ENCODE measurements at regions not wholly inside any gene's neighbourhood (a gene's known extent, or its start where the extent isn't known, plus 50 kb on each side); places are given as distances from the start of the nearest gene placed in this dataset.

DNA sequence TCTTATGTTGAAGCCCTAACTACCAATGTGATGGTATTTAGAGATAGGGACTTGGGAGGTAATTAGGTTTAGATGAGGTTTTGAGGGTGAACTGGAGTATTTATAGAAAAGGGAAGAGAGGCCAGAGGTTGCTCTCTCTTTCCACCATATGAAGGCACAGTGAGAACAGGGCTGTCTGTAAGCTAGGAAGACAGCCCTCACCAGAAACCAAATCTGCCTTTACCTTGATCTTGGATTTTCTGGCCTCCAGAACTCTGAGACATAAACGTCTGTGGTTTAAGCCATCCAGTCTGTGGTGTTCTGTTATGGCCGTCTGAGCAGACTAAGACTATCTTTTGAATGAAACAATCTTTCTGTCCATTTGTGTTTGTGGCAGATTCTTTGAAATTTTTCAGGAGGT lies 223.7 kb downstream of the PDHA2 start:
- Histone ChIP-seq H3K27me3 (ENCODE audit: insufficient read depth, low read length) (no peaks in the 10 kb centered on the region), H3K4me1 (ENCODE audit: control insufficient read depth in 1 of 2, insufficient read depth in 2 of 2, low read length in 2 of 2) (no peaks in the 10 kb centered on the region), H3K36me3 (ENCODE audit: control insufficient read depth in 1 of 2, insufficient read depth in 2 of 2, low read length in 2 of 2) (no peaks in the 10 kb centered on the region), H2AFZ (ENCODE audit: insufficient read depth, low read length, poor library complexity) (no peak overlapping the region), H2BK12ac (ENCODE audit: low read length) (no peak overlapping the region), H2BK120ac (ENCODE audit: insufficient read depth, low read length, poor library complexity) (no peak overlapping the region), H3K27ac (ENCODE audit: low read depth, low read length) (no peak overlapping the region), H3K79me2 (ENCODE audit: control insufficient read depth, insufficient read depth, low read length, poor library complexity) (no peaks in the 10 kb centered on the region), H3K9me3 (ENCODE audit: insufficient read depth, low read depth, low read length) (no peaks in the 10 kb centered on the region), H3K23ac (ENCODE audit: low read length) (no peak overlapping the region), H2AK5ac (ENCODE audit: low read length) (no peak overlapping the region), H4K8ac (ENCODE audit: low read depth, low read length) (no peak overlapping the region), H3K4me3 (ENCODE audit: low read depth, low read length) (no peak overlapping the region), H3K4me2 (ENCODE audit: low read length) (no peak overlapping the region), H3K18ac (ENCODE audit: low read length) (no peak overlapping the region), H4K12ac (ENCODE audit: low read depth, low read length) (no peak overlapping the region), H3K9ac (ENCODE audit: low read length) (no peak overlapping the region), H4K91ac (ENCODE audit: low read depth, low read length) (no peak overlapping the region), H3K4ac (ENCODE audit: low read depth, low read length) (no peak overlapping the region), H2BK5ac (ENCODE audit: low read depth, low read length, poor library complexity) (no peak overlapping the region), H3K14ac (ENCODE audit: low read length) (no peak overlapping the region), H3K79me1 (ENCODE audit: low read length) (no peaks in the 10 kb centered on the region)
- DNase-seq = no peak
- no CpG with 5 or more reads among the region's 2 CpGs for WGBS (ENCODE audit: extremely low coverage, insufficient coverage, insufficient read length)

DNA sequence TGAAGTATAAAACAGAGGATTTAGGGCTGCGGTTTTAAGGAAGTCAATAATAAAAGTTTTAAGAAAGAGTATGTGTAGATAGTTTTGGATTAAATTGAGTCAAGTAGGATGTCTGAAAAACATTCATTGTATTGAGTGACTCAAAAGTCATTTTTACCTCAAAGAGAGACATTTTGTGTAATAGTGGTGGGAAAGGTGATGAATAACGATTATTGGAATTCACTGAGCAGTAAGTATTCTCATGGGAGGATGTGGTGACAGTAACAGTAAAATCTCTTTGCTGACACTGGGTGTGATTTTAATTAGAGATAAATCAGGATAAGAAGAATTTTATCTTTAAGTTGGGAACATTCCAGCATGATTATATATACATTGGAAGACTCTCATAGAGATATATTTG lies 233.6 kb downstream of the PDHA2 start:
- H3K79me1 ChIP-seq (ENCODE audit: low read length) = no peaks in the 10 kb centered on the region
- H4K8ac ChIP-seq (ENCODE audit: low read depth, low read length) = no peak overlapping the region
- 100% methylated on average over 1 of the region's 2 CpGs for WGBS (ENCODE audit: extremely low coverage, insufficient coverage, insufficient read length)
- DNase-seq = no peak
- no peak overlapping the region for H3K27ac ChIP-seq (ENCODE audit: low read depth, low read length)
- H2BK12ac ChIP-seq (ENCODE audit: low read length) = no peak overlapping the region
- no peaks in the 10 kb centered on the region for H3K36me3 ChIP-seq (ENCODE audit: control insufficient read depth in 1 of 2, insufficient read depth in 2 of 2, low read length in 2 of 2)
- H3K14ac ChIP-seq (ENCODE audit: low read length) = no peak overlapping the region
- no peaks in the 10 kb centered on the region for H3K4me1 ChIP-seq (ENCODE audit: control insufficient read depth in 1 of 2, insufficient read depth in 2 of 2, low read length in 2 of 2)
- H2BK120ac ChIP-seq (ENCODE audit: insufficient read depth, low read length, poor library complexity) = no peak overlapping the region
- H3K27me3 ChIP-seq (ENCODE audit: insufficient read depth, low read length) = no peaks in the 10 kb centered on the region
- no peak overlapping the region for H3K23ac ChIP-seq (ENCODE audit: low read length)
- H4K91ac ChIP-seq (ENCODE audit: low read depth, low read length) = no peak overlapping the region
- no peaks in the 10 kb centered on the region for H3K79me2 ChIP-seq (ENCODE audit: control insufficient read depth, insufficient read depth, low read length, poor library complexity)
- no peak overlapping the region for H3K9ac ChIP-seq (ENCODE audit: low read length)
- H3K4ac ChIP-seq (ENCODE audit: low read depth, low read length) = no peak overlapping the region
- H2BK5ac ChIP-seq (ENCODE audit: low read depth, low read length, poor library complexity) = no peak overlapping the region
- H3K18ac ChIP-seq (ENCODE audit: low read length) = no peak overlapping the region
- H2AK5ac ChIP-seq (ENCODE audit: low read length) = no peak overlapping the region
- no peaks in the 10 kb centered on the region for H3K9me3 ChIP-seq (ENCODE audit: insufficient read depth, low read depth, low read length)
- H3K4me2 ChIP-seq (ENCODE audit: low read length) = no peak overlapping the region
- H3K4me3 ChIP-seq (ENCODE audit: low read depth, low read length) = no peak overlapping the region
- H4K12ac ChIP-seq (ENCODE audit: low read depth, low read length) = no peak overlapping the region
- H2AFZ ChIP-seq (ENCODE audit: insufficient read depth, low read length, poor library complexity) = no peak overlapping the region

DNA sequence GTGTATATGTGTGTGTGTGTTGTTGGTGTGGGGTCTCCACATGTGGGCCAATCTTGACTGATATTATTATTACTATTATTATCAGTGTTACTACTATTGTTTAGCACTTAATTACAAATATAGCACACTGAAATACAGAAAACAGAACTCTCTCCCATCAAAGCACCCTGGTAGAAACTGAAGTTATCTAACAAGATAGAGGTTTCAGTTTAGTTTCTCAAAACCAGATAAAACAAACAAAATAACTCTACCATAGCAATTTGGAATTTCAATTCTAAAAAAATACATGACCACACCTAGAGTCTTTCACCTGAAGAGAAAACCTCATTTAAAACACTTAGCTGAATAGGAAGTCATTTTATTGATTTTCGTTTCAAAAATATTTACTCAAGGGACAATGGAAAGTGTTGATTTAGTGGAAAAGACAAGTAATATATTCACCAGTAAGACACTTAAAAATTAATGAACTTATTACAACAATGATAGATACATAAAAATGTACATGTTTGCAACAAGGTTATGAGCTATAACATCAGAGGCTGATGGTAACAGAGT lies 252.3 kb downstream of the PDHA2 start:
- H3K4me2 ChIP-seq (ENCODE audit: low read length) = no peak overlapping the region

DNA sequence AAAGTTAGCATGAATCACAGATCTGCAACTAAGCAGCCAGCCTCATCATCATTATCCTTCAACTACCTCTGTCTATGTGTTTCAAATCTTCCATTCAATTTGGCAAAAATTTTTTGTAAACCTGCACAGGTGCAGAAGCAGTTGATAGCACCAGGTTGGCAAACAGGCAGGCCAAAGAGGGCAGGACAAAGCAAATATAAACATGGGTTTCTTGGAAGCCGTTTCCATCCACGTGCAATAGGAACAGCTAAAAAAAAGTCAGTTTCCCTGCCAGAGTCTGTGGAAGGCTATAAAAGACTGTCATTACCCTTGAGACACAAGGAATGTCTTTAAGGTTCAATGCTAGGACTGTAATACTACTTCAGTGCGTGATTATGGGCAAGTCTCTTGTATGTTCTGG lies 253.2 kb downstream of the PDHA2 start:
- no peak overlapping the region for H3K9ac ChIP-seq (ENCODE audit: low read length)
- H3K79me1 ChIP-seq (ENCODE audit: low read length) = no peaks in the 10 kb centered on the region
- no peak overlapping the region for H2AFZ ChIP-seq (ENCODE audit: insufficient read depth, low read length, poor library complexity)
- H3K23ac ChIP-seq (ENCODE audit: low read length) = no peak overlapping the region
- H4K8ac ChIP-seq (ENCODE audit: low read depth, low read length) = no peak overlapping the region
- H2BK120ac ChIP-seq (ENCODE audit: insufficient read depth, low read length, poor library complexity) = no peak overlapping the region
- no peaks in the 10 kb centered on the region for H3K9me3 ChIP-seq (ENCODE audit: insufficient read depth, low read depth, low read length)
- no peak overlapping the region for H3K4ac ChIP-seq (ENCODE audit: low read depth, low read length)
- H3K14ac ChIP-seq (ENCODE audit: low read length) = no peak overlapping the region
- no peak overlapping the region for H4K91ac ChIP-seq (ENCODE audit: low read depth, low read length)
- H3K18ac ChIP-seq (ENCODE audit: low read length) = no peak overlapping the region
- H2AK5ac ChIP-seq (ENCODE audit: low read length) = no peak overlapping the region
- H2BK12ac ChIP-seq (ENCODE audit: low read length) = no peak overlapping the region
- H3K4me1 ChIP-seq (ENCODE audit: control insufficient read depth in 1 of 2, insufficient read depth in 2 of 2, low read length in 2 of 2) = no peaks in the 10 kb centered on the region
- no CpG with 5 or more reads among the region's 3 CpGs for WGBS (ENCODE audit: extremely low coverage, insufficient coverage, insufficient read length)
- H2BK5ac ChIP-seq (ENCODE audit: low read depth, low read length, poor library complexity) = no peak overlapping the region
- H3K27ac ChIP-seq (ENCODE audit: low read depth, low read length) = no peak overlapping the region
- DNase-seq = no peak
- no peaks in the 10 kb centered on the region for H3K79me2 ChIP-seq (ENCODE audit: control insufficient read depth, insufficient read depth, low read length, poor library complexity)
- no peak overlapping the region for H3K4me3 ChIP-seq (ENCODE audit: low read depth, low read length)
- H4K12ac ChIP-seq (ENCODE audit: low read depth, low read length) = no peak overlapping the region
- H3K36me3 ChIP-seq (ENCODE audit: control insufficient read depth in 1 of 2, insufficient read depth in 2 of 2, low read length in 2 of 2) = no peaks in the 10 kb centered on the region
- H3K27me3 ChIP-seq (ENCODE audit: insufficient read depth, low read length) = no peaks in the 10 kb centered on the region
- H3K4me2 ChIP-seq (ENCODE audit: low read length) = no peak overlapping the region

More for the DNA sequence above, 252.3 kb downstream of the PDHA2 start:
- Histone ChIP-seq H2BK5ac (ENCODE audit: low read depth, low read length, poor library complexity) (no peak overlapping the region), H3K79me1 (ENCODE audit: low read length) (no peaks in the 10 kb centered on the region), H2BK12ac (ENCODE audit: low read length) (no peak overlapping the region), H3K18ac (ENCODE audit: low read length) (no peak overlapping the region), H4K91ac (ENCODE audit: low read depth, low read length) (no peak overlapping the region), H3K4ac (ENCODE audit: low read depth, low read length) (no peak overlapping the region), H3K79me2 (ENCODE audit: control insufficient read depth, insufficient read depth, low read length, poor library complexity) (no peaks in the 10 kb centered on the region), H3K14ac (ENCODE audit: low read length) (no peak overlapping the region), H3K27ac (ENCODE audit: low read depth, low read length) (no peak overlapping the region), H2BK120ac (ENCODE audit: insufficient read depth, low read length, poor library complexity) (no peak overlapping the region), H3K23ac (ENCODE audit: low read length) (no peak overlapping the region), H4K12ac (ENCODE audit: low read depth, low read length) (no peak overlapping the region), H3K27me3 (ENCODE audit: insufficient read depth, low read length) (no peaks in the 10 kb centered on the region), H3K9me3 (ENCODE audit: insufficient read depth, low read depth, low read length) (no peaks in the 10 kb centered on the region), H3K36me3 (ENCODE audit: control insufficient read depth in 1 of 2, insufficient read depth in 2 of 2, low read length in 2 of 2) (no peaks in the 10 kb centered on the region), H3K4me1 (ENCODE audit: control insufficient read depth in 1 of 2, insufficient read depth in 2 of 2, low read length in 2 of 2) (no peaks in the 10 kb centered on the region), H3K4me3 (ENCODE audit: low read depth, low read length) (no peak overlapping the region), H2AK5ac (ENCODE audit: low read length) (no peak overlapping the region), H3K9ac (ENCODE audit: low read length) (no peak overlapping the region), H2AFZ (ENCODE audit: insufficient read depth, low read length, poor library complexity) (no peak overlapping the region), H4K8ac (ENCODE audit: low read depth, low read length) (no peak overlapping the region)
- no peak for DNase-seq
- WGBS (ENCODE audit: extremely low coverage, insufficient coverage, insufficient read length) = no CpG with 5 or more reads among the region's 1 CpG

All from trophoblast cell (in vitro differentiated cells and primary cell).